ENCODE measurements at regions not wholly inside any gene's neighbourhood (a gene's known extent, or its start where the extent isn't known, plus 50 kb on each side); places are given as distances from the start of the nearest gene placed in this dataset.

GRCh38 chr2:212649646-212650045 lies 111.0 kb upstream of the ERBB4 start:
- Mint-ChIP-seq H3K9me3 (ENCODE audit: unreplicated experiment) (no peaks in the 10 kb centered on the region), H3K27ac (ENCODE audit: unreplicated experiment) (no peak overlapping the region), H3K4me3 (ENCODE audit: unreplicated experiment) (no peak overlapping the region), H3K36me3 (ENCODE audit: insufficient read depth, unreplicated experiment) (no peaks in the 10 kb centered on the region), H3K4me1 (ENCODE audit: low read depth, unreplicated experiment) (no peaks in the 10 kb centered on the region), H3K27me3 (ENCODE audit: insufficient read depth, unreplicated experiment) (peaks cover 3% of the 10 kb centered on the region)
- no peak for TF ChIP-seq CTCF (IDR thresholded peaks at IDR 0.05; ENCODE audit: insufficient read depth in 1 of 2, low read depth in 1 of 2, low read length in 1 of 2, severe bottlenecking in 1 of 2, unreplicated experiment in 1 of 2)
- Histone ChIP-seq H3K36me3 (ENCODE audit: control insufficient read depth, insufficient read depth, low read length) (no peaks in the 10 kb centered on the region), H3K9me3 (no peaks in the 10 kb centered on the region), H3K4me3 (ENCODE audit: low read depth, low read length) (no peak overlapping the region), H3K27me3 (replicated peaks; ENCODE audit: control insufficient read depth, insufficient read depth, low read length) (no peaks in the 10 kb centered on the region), H3K4me1 (no peaks in the 10 kb centered on the region)
- DNase-seq = no peak
- BruUV-seq (replicated peaks) = no TSS peak
- CTCF ChIA-PET = no interaction called here
- POLR2A ChIA-PET = no interaction called here
- intact Hi-C loops (cut with micrococcal nuclease; ENCODE audit: unreplicated experiment) = no loop called here

GRCh38 chr2:212646698-212647366 lies 108.2 kb upstream of the ERBB4 start:
- H3K4me1 ChIP-seq = no peaks in the 10 kb centered on the region
- ChIA-PET CTCF (no interaction called here), POLR2A (no interaction called here)
- H3K4me3 ChIP-seq (ENCODE audit: low read depth, low read length) = no peak overlapping the region
- TF ChIP-seq CTCF (IDR thresholded peaks at IDR 0.05; ENCODE audit: insufficient read depth in 1 of 2, low read depth in 1 of 2, low read length in 1 of 2, severe bottlenecking in 1 of 2, unreplicated experiment in 1 of 2) = no peak
- H3K27ac Mint-ChIP-seq (ENCODE audit: unreplicated experiment) = no peak overlapping the region
- no peaks in the 10 kb centered on the region for H3K9me3 Mint-ChIP-seq (ENCODE audit: unreplicated experiment)
- no peaks in the 10 kb centered on the region for H3K36me3 Mint-ChIP-seq (ENCODE audit: insufficient read depth, unreplicated experiment)
- peaks cover 3% of the 10 kb centered on the region for H3K27me3 Mint-ChIP-seq (ENCODE audit: insufficient read depth, unreplicated experiment)
- no peak for DNase-seq
- no TSS peak for BruUV-seq (replicated peaks)
- no peaks in the 10 kb centered on the region for H3K36me3 ChIP-seq (ENCODE audit: control insufficient read depth, insufficient read depth, low read length)
- H3K27me3 ChIP-seq (replicated peaks; ENCODE audit: control insufficient read depth, insufficient read depth, low read length) = no peaks in the 10 kb centered on the region
- H3K9me3 ChIP-seq = no peaks in the 10 kb centered on the region
- no peaks in the 10 kb centered on the region for H3K4me1 Mint-ChIP-seq (ENCODE audit: low read depth, unreplicated experiment)
- intact Hi-C loops (cut with micrococcal nuclease; ENCODE audit: unreplicated experiment) = no loop called here
- H3K4me3 Mint-ChIP-seq (ENCODE audit: unreplicated experiment) = no peak overlapping the region

- ChIA-PET POLR2A (no interaction called here), CTCF (no interaction called here)
- intact Hi-C loops (cut with micrococcal nuclease; ENCODE audit: unreplicated experiment) = no loop called here
- Mint-ChIP-seq H3K36me3 (ENCODE audit: insufficient read depth, unreplicated experiment) (no peaks in the 10 kb centered on the region), H3K4me3 (ENCODE audit: unreplicated experiment) (no peak overlapping the region), H3K27me3 (ENCODE audit: insufficient read depth, unreplicated experiment) (peaks cover 3% of the 10 kb centered on the region), H3K9me3 (ENCODE audit: unreplicated experiment) (no peaks in the 10 kb centered on the region), H3K27ac (ENCODE audit: unreplicated experiment) (no peak overlapping the region), H3K4me1 (ENCODE audit: low read depth, unreplicated experiment) (no peaks in the 10 kb centered on the region)
- Histone ChIP-seq H3K4me1 (no peaks in the 10 kb centered on the region), H3K9me3 (no peaks in the 10 kb centered on the region), H3K27me3 (replicated peaks; ENCODE audit: control insufficient read depth, insufficient read depth, low read length) (no peaks in the 10 kb centered on the region), H3K4me3 (ENCODE audit: low read depth, low read length) (no peak overlapping the region), H3K36me3 (ENCODE audit: control insufficient read depth, insufficient read depth, low read length) (no peaks in the 10 kb centered on the region)
- no peak for TF ChIP-seq CTCF (IDR thresholded peaks at IDR 0.05; ENCODE audit: insufficient read depth in 1 of 2, low read depth in 1 of 2, low read length in 1 of 2, severe bottlenecking in 1 of 2, unreplicated experiment in 1 of 2)
- DNase-seq = no peak
- no TSS peak for BruUV-seq (replicated peaks)
These were observed 105.7 kb upstream of the ERBB4 start for GRCh38 chr2:212644195-212644837.

Data from Caco-2 (cell line).